Femur (tissue), 1 donor: ENCODE measurements at regions not wholly inside any gene's neighbourhood (a gene's known extent, or its start where the extent isn't known, plus 50 kb on each side); places are given as distances from the start of the nearest gene placed in this dataset.

Experiments used
- DNase-seq: peaks from one replicate; pipeline ENCODE4 v3.0.0-alpha.2; 2017

GRCh38 chr4:138964716-138965426 is 50.7 kb upstream of the NOCT start:
- DNase-seq = no peak

GRCh38 chr4:138963412-138963811 is 52.2 kb upstream of the NOCT start:
- no peak for DNase-seq

GRCh38 chr4:138961664-138962063 is 53.9 kb upstream of the NOCT start:
- DNase-seq = no peak

GRCh38 chr4:138961129-138961528 is 54.5 kb upstream of the NOCT start:
- peak; percentile 23 for DNase-seq

- no peak for DNase-seq
These were observed 55.3 kb upstream of the NOCT start for GRCh38 chr4:138960175-138960710.

- DNase-seq = no peak
These were observed 56.3 kb upstream of the NOCT start for GRCh38 chr4:138959097-138959815.

GRCh38 chr4:138958519-138958918 is 57.1 kb upstream of the NOCT start:
- no peak for DNase-seq

GRCh38 chr4:138957302-138957701 is 58.3 kb upstream of the NOCT start:
- no peak for DNase-seq

GRCh38 chr4:138954428-138954827 is 61.2 kb upstream of the NOCT start:
- no peak for DNase-seq

- peak; percentile 43 for DNase-seq
These were observed 61.6 kb upstream of the NOCT start for GRCh38 chr4:138953961-138954371.

- no peak for DNase-seq
These were observed 63.2 kb upstream of the NOCT start for GRCh38 chr4:138952411-138952810.

GRCh38 chr4:138951764-138952163 is 63.8 kb upstream of the NOCT start:
- DNase-seq = no peak

- DNase-seq = no peak
These were observed 65.7 kb upstream of the NOCT start for GRCh38 chr4:138949866-138950265.

GRCh38 chr4:138948918-138949317 is 66.7 kb upstream of the NOCT start:
- DNase-seq = no peak

GRCh38 chr4:138946306-138946705 is 69.3 kb upstream of the NOCT start:
- no peak for DNase-seq

- no peak for DNase-seq
These were observed 69.7 kb upstream of the NOCT start for GRCh38 chr4:138945840-138946239.

- DNase-seq = no peak
These were observed 70.2 kb upstream of the NOCT start for GRCh38 chr4:138945401-138945800.

GRCh38 chr4:138943893-138944292 is 71.7 kb upstream of the NOCT start:
- DNase-seq = no peak

GRCh38 chr4:138941037-138941436 is 74.5 kb upstream of the NOCT start:
- no peak for DNase-seq

GRCh38 chr4:138939960-138940359 is 75.6 kb upstream of the NOCT start:
- DNase-seq = no peak

GRCh38 chr4:138938366-138938690 is 77.3 kb upstream of the NOCT start:
- DNase-seq = no peak

- DNase-seq = no peak
These were observed 80.3 kb upstream of the NOCT start for GRCh38 chr4:138935135-138935807.

- DNase-seq = no peak
These were observed 88.5 kb upstream of the NOCT start for GRCh38 chr4:138927072-138927471.

GRCh38 chr4:138925495-138925894 is 90.1 kb upstream of the NOCT start:
- no peak for DNase-seq
